ENCODE measurements at regions not wholly inside any gene's neighbourhood (a gene's known extent, or its start where the extent isn't known, plus 50 kb on each side); places are given as distances from the start of the nearest gene placed in this dataset.

DNA sequence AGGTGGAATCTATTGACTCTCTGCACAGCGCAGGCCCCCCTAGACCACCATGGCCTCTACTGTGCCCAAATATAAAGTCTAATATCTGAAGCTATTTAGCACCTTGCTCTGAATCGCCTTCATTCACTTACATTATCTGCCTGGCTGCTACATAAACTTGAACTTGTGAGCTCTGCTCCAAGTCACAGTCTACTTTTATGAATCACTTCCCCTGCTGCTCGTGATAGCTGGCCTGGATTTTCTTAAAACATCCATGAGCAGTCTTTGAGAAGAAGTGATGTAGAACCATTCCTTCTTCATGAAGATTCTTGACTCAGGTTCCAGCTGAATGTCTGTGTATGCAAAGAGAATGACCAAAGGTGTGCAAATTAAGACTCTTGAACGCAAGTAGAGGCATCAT is 359.5 kb downstream of the RND3 start:
- H3K27ac Mint-ChIP-seq = no peak overlapping the region
- Histone ChIP-seq H3K9me3 (ENCODE audit: control insufficient read depth in 2 of 2, low read length in 2 of 2) (no peaks in the 10 kb centered on the region), H3K4me1 (ENCODE audit: control insufficient read depth, insufficient read depth, low read length, poor library complexity, severe bottlenecking) (no peaks in the 10 kb centered on the region), H3K36me3 (ENCODE audit: control insufficient read depth, insufficient read depth, low read length) (no peaks in the 10 kb centered on the region), H3K27ac (ENCODE audit: insufficient read depth, low read length, poor library complexity, severe bottlenecking) (no peak overlapping the region), H3K4me3 (ENCODE audit: low read depth, low read length) (no peak overlapping the region), H3K27me3 (ENCODE audit: control insufficient read depth, insufficient read depth, low read length) (no peaks in the 10 kb centered on the region)
- no peak for ATAC-seq (ENCODE audit: low read depth in 2 of 2)
- no peaks in the 10 kb centered on the region for H3K4me1 Mint-ChIP-seq
- no peaks in the 10 kb centered on the region for H3K27me3 Mint-ChIP-seq
- no peaks in the 10 kb centered on the region for H3K36me3 Mint-ChIP-seq
- no peak for DNase-seq
- no peak overlapping the region for H3K4me3 Mint-ChIP-seq
- H3K9me3 Mint-ChIP-seq = peaks cover 0 to 11% (median 0%) of the 10 kb centered on the region in 7 donors

DNA sequence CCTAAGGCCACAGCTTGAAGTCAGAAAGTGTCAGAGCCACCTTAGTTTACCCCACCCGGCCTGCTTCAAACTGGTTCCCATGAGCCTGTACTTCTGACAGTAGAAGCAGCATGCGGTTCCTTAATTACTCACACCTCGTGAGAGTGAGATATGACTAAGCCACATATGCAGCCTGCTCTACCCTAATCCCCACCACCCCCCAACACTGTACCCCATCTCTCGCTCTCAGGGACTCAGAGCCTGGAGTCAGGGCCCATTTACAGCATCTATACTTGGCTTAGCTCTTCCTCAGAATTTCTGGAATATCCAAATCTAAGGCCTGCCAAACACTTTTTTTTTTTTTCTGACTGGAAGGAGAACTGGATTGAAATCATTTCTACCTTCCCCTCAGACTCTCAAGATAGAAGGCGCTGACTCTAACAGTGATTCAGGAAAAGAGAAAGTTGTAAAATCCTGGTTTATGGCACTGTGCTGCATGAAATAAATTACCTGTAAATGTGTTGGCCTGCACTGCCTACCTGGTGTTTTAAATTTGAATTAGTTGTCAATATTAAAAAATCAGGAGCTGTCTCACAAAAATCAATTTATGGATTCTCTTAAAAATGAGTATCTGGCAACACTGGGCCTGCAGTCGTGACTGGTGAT is 360.0 kb downstream of the RND3 start:
- Histone ChIP-seq H3K9me3 (ENCODE audit: control insufficient read depth in 2 of 2, low read length in 2 of 2) (no peaks in the 10 kb centered on the region), H3K27ac (ENCODE audit: insufficient read depth, low read length, poor library complexity, severe bottlenecking) (no peak overlapping the region), H3K36me3 (ENCODE audit: control insufficient read depth, insufficient read depth, low read length) (no peaks in the 10 kb centered on the region), H3K4me3 (ENCODE audit: low read depth, low read length) (no peak overlapping the region), H3K4me1 (ENCODE audit: control insufficient read depth, insufficient read depth, low read length, poor library complexity, severe bottlenecking) (no peaks in the 10 kb centered on the region), H3K27me3 (ENCODE audit: control insufficient read depth, insufficient read depth, low read length) (no peaks in the 10 kb centered on the region)
- Mint-ChIP-seq H3K4me1 (no peaks in the 10 kb centered on the region), H3K27me3 (no peaks in the 10 kb centered on the region), H3K27ac (no peak overlapping the region), H3K9me3 (peaks cover 0 to 11% (median 0%) of the 10 kb centered on the region in 7 donors), H3K4me3 (no peak overlapping the region), H3K36me3 (no peaks in the 10 kb centered on the region)
- DNase-seq = no peak
- no peak for ATAC-seq (ENCODE audit: low read depth in 2 of 2)

DNA sequence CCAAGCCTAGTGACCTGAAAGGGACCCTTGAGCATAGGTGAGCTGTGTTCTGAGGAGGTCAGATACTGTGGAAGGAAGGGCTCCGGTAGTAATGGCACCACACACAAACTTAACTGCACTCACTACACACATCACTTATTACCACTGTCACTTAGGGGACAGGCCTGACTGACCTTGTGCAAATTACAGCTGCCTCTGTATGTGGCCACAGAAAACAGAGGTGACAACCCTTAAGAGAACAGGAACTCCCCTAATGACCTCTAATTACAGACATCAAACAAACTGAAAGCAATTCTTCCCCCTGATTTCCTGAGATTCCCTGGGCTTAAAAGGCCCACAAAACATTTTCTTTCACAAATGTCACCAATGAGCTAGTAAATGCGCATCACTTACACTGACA is 360.6 kb downstream of the RND3 start:
- H3K27ac Mint-ChIP-seq = no peak overlapping the region
- H3K36me3 Mint-ChIP-seq = no peaks in the 10 kb centered on the region
- H3K9me3 ChIP-seq (ENCODE audit: control insufficient read depth in 2 of 2, low read length in 2 of 2) = no peaks in the 10 kb centered on the region
- H3K4me1 ChIP-seq (ENCODE audit: control insufficient read depth, insufficient read depth, low read length, poor library complexity, severe bottlenecking) = no peaks in the 10 kb centered on the region
- no peak overlapping the region for H3K4me3 Mint-ChIP-seq
- H3K36me3 ChIP-seq (ENCODE audit: control insufficient read depth, insufficient read depth, low read length) = no peaks in the 10 kb centered on the region
- DNase-seq = no peak
- peaks cover 0 to 11% (median 0%) of the 10 kb centered on the region in 7 donors for H3K9me3 Mint-ChIP-seq
- H3K4me3 ChIP-seq (ENCODE audit: low read depth, low read length) = no peak overlapping the region
- no peak overlapping the region for H3K27ac ChIP-seq (ENCODE audit: insufficient read depth, low read length, poor library complexity, severe bottlenecking)
- no peaks in the 10 kb centered on the region for H3K27me3 ChIP-seq (ENCODE audit: control insufficient read depth, insufficient read depth, low read length)
- H3K4me1 Mint-ChIP-seq = no peaks in the 10 kb centered on the region
- ATAC-seq (ENCODE audit: low read depth in 2 of 2) = no peak
- H3K27me3 Mint-ChIP-seq = no peaks in the 10 kb centered on the region

DNA sequence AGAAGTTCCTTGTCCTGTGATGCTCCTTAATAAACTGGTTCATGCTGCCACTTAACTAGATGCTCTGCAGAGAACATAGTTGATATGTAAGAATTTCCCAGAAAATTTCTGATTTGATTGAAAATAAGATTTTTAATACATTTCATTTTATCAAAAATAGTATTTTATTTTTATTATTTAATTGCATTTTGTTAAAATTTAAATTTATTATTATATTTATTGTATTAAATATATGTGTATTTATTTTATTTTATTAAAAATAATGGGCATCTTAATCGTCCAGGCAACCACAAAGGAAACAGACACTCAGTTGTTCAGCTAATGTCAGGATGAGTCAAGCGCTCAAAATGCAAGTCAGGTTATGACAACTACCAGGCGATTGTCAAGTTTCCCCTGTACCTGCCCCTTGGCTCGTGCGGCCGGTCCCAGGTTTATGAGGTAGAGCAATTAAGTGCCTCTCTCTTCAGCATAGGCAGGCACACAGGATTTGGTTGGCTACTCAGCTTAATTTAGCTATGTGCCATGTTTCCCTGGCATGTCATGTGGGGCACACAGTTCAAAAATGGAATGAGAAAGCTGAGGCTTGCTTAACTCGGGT is 361.2 kb downstream of the RND3 start:
- no peaks in the 10 kb centered on the region for H3K36me3 ChIP-seq (ENCODE audit: control insufficient read depth, insufficient read depth, low read length)
- H3K27me3 ChIP-seq (ENCODE audit: control insufficient read depth, insufficient read depth, low read length) = no peaks in the 10 kb centered on the region
- Mint-ChIP-seq H3K4me1 (no peaks in the 10 kb centered on the region), H3K27me3 (no peaks in the 10 kb centered on the region), H3K4me3 (no peak overlapping the region), H3K36me3 (no peaks in the 10 kb centered on the region), H3K27ac (no peak overlapping the region), H3K9me3 (peaks cover 0 to 11% (median 0%) of the 10 kb centered on the region in 7 donors)
- ATAC-seq (ENCODE audit: low read depth in 2 of 2) (no peak), DNase-seq (no peak)
- no peaks in the 10 kb centered on the region for H3K4me1 ChIP-seq (ENCODE audit: control insufficient read depth, insufficient read depth, low read length, poor library complexity, severe bottlenecking)
- no peak overlapping the region for H3K4me3 ChIP-seq (ENCODE audit: low read depth, low read length)
- H3K27ac ChIP-seq (ENCODE audit: insufficient read depth, low read length, poor library complexity, severe bottlenecking) = no peak overlapping the region
- no peaks in the 10 kb centered on the region for H3K9me3 ChIP-seq (ENCODE audit: control insufficient read depth in 2 of 2, low read length in 2 of 2)

DNA sequence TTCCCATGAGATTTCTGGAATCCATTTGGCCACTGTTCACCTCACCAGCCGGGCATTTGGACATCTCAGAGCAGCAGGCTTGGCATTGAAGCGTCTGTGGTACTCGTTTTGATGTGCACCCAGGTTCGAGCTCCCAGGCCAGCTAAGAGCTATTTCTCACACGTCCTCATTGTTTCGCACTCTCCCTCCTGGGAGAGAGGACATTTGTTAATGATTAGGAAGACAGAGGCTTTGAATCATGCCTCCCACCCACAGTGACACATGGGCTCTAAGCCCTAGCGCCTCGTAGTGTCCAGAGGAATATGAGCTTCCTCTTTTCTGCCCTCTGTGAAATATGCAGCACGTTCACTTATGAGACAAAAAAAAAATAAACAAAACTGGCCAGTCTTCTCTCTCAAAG is 361.8 kb downstream of the RND3 start:
- no peak overlapping the region for H3K4me3 Mint-ChIP-seq
- Histone ChIP-seq H3K9me3 (ENCODE audit: control insufficient read depth in 2 of 2, low read length in 2 of 2) (no peaks in the 10 kb centered on the region), H3K36me3 (ENCODE audit: control insufficient read depth, insufficient read depth, low read length) (no peaks in the 10 kb centered on the region), H3K27ac (ENCODE audit: insufficient read depth, low read length, poor library complexity, severe bottlenecking) (no peak overlapping the region), H3K4me1 (ENCODE audit: control insufficient read depth, insufficient read depth, low read length, poor library complexity, severe bottlenecking) (no peaks in the 10 kb centered on the region), H3K4me3 (ENCODE audit: low read depth, low read length) (no peak overlapping the region), H3K27me3 (ENCODE audit: control insufficient read depth, insufficient read depth, low read length) (no peaks in the 10 kb centered on the region)
- no peak for ATAC-seq (ENCODE audit: low read depth in 2 of 2)
- DNase-seq = no peak
- H3K4me1 Mint-ChIP-seq = no peaks in the 10 kb centered on the region
- no peaks in the 10 kb centered on the region for H3K36me3 Mint-ChIP-seq
- peaks cover 0 to 11% (median 0%) of the 10 kb centered on the region in 7 donors for H3K9me3 Mint-ChIP-seq
- H3K27ac Mint-ChIP-seq = no peak overlapping the region
- H3K27me3 Mint-ChIP-seq = no peaks in the 10 kb centered on the region

DNA sequence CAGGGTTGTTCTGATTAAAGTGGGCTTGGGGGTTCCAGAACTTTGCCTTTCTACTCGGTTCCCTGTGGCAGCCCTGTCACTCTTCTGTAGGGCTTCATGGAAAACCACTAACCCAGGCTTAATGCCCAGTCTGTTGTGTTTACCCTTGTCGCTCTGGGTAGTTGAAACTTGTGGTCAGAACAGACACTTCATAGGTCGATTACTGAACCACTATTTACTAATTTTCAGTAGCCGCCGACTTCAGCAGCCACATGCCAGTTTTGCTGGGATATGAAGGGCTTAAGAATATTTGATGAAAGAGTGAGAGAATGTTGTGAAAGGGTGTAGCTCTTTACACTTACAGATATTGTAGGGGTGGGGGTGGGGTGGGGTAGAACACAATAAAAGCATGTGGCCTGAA is 362.3 kb downstream of the RND3 start:
- no peaks in the 10 kb centered on the region for H3K27me3 ChIP-seq (ENCODE audit: control insufficient read depth, insufficient read depth, low read length)
- ATAC-seq (ENCODE audit: low read depth in 2 of 2) (no peak), DNase-seq (no peak)
- H3K27me3 Mint-ChIP-seq = no peaks in the 10 kb centered on the region
- H3K27ac Mint-ChIP-seq = no peak overlapping the region
- peaks cover 0 to 15% (median 0%) of the 10 kb centered on the region in 7 donors for H3K9me3 Mint-ChIP-seq
- no peak overlapping the region for H3K27ac ChIP-seq (ENCODE audit: insufficient read depth, low read length, poor library complexity, severe bottlenecking)
- H3K4me3 Mint-ChIP-seq = no peak overlapping the region
- H3K9me3 ChIP-seq (ENCODE audit: control insufficient read depth in 2 of 2, low read length in 2 of 2) = no peaks in the 10 kb centered on the region
- H3K4me1 Mint-ChIP-seq = no peaks in the 10 kb centered on the region
- no peaks in the 10 kb centered on the region for H3K4me1 ChIP-seq (ENCODE audit: control insufficient read depth, insufficient read depth, low read length, poor library complexity, severe bottlenecking)
- no peaks in the 10 kb centered on the region for H3K36me3 Mint-ChIP-seq
- H3K36me3 ChIP-seq (ENCODE audit: control insufficient read depth, insufficient read depth, low read length) = no peaks in the 10 kb centered on the region
- no peak overlapping the region for H3K4me3 ChIP-seq (ENCODE audit: low read depth, low read length)

DNA sequence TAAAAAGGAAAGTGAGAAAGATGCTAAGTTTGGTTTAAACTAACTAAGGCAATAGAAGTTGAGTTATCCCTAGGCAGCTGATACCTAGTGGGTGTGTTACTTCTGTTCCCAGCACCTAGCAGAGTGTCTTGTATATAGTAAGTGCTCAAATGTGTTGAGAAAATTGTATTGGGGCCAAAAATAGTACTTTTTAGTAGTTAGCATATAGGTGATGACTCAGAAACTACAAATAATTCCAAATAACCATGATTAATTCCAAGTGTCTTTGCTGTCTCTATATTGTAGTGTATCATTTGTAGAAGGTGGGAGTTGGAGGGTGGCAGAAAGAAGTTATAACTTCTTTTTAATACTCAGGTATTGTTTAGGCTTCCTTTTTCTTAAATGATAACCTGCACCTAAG is 362.7 kb downstream of the RND3 start:
- ATAC-seq (ENCODE audit: low read depth in 2 of 2) (no peak), DNase-seq (no peak)
- H3K9me3 ChIP-seq (ENCODE audit: control insufficient read depth in 2 of 2, low read length in 2 of 2) = no peaks in the 10 kb centered on the region
- Mint-ChIP-seq H3K36me3 (no peaks in the 10 kb centered on the region), H3K27ac (no peak overlapping the region), H3K27me3 (no peaks in the 10 kb centered on the region), H3K4me1 (no peaks in the 10 kb centered on the region), H3K9me3 (peaks cover 0 to 15% (median 0%) of the 10 kb centered on the region in 7 donors), H3K4me3 (no peak overlapping the region)
- H3K27ac ChIP-seq (ENCODE audit: insufficient read depth, low read length, poor library complexity, severe bottlenecking) = no peak overlapping the region
- H3K27me3 ChIP-seq (ENCODE audit: control insufficient read depth, insufficient read depth, low read length) = no peaks in the 10 kb centered on the region
- H3K36me3 ChIP-seq (ENCODE audit: control insufficient read depth, insufficient read depth, low read length) = no peaks in the 10 kb centered on the region
- no peak overlapping the region for H3K4me3 ChIP-seq (ENCODE audit: low read depth, low read length)
- no peaks in the 10 kb centered on the region for H3K4me1 ChIP-seq (ENCODE audit: control insufficient read depth, insufficient read depth, low read length, poor library complexity, severe bottlenecking)
